Prostate gland (tissue), 2 donors: ENCODE measurements at regions not wholly inside any gene's neighbourhood (a gene's known extent, or its start where the extent isn't known, plus 50 kb on each side); places are given as distances from the start of the nearest gene placed in this dataset.

Experiments
- CTCF ChIP-seq, 4 experiments: fragments of 200-600 bp in 2 of 4; fragments of 450-650 bp in 2 of 4; sonication (generic) in 2 of 4; IDR thresholded peaks; 1 replicate in 3 of 4; 2 replicates in 1 of 4; pipeline ENCODE4 v1.5.1; 2016 to 2019; ENCODE audit warnings: antibody characterized with exemption in 4 of 4, mild to moderate bottlenecking in 2 of 4, moderate library complexity in 2 of 4
- POLR2A ChIP-seq: fragments of 450-650 bp; IDR thresholded peaks from one replicate; pipeline ENCODE4 v1.6.1; 2016; ENCODE audit warnings: antibody characterized with exemption, mild to moderate bottlenecking

- no peak for TF ChIP-seq POLR2A
- TF ChIP-seq CTCF (IDR thresholded peaks at IDR 0.05): no peak
Observed at GRCh38 chr3:147987549-147987948, 578.4 kb downstream of the ZIC1 start.
